DND-41 (cell line): ENCODE measurements at regions not wholly inside any gene's neighbourhood (a gene's known extent, or its start where the extent isn't known, plus 50 kb on each side); places are given as distances from the start of the nearest gene placed in this dataset.

Experiments
- ATAC-seq: fragments of 200-7000 bp; cut with Tn5 transposase; 3 replicates; pipeline ENCODE4 v1.9.1; 2021; ENCODE audit warnings: low read depth; ENCODE audit not compliant: insufficient read depth
- DNase-seq: peaks from one replicate; pipeline ENCODE4 v3.0.0-alpha.2; 2020
- H2AFZ ChIP-seq: 2 replicates; pipeline ENCODE4 v1.6.0; 2012; ENCODE audit warnings: low read depth, low read length
- H3K27ac ChIP-seq: 2 replicates; pipeline ENCODE4 v1.5.1; 2012; ENCODE audit warnings: low read length, inconsistent platforms
- H3K27me3 ChIP-seq: fragments of 200-600 bp; sonication (generic); 2 replicates; pipeline ENCODE4 v1.6.0; 2012; ENCODE audit warnings: low read length, mild to moderate bottlenecking, inconsistent platforms; ENCODE audit not compliant: insufficient read depth, poor library complexity
- H3K36me3 ChIP-seq: 2 replicates; pipeline ENCODE4 v1.5.1; 2012; ENCODE audit warnings: low read length, inconsistent platforms; ENCODE audit not compliant: insufficient read depth
- H3K4me1 ChIP-seq: 2 replicates; pipeline ENCODE4 v1.5.1; 2012; ENCODE audit warnings: mild to moderate bottlenecking, low read length; ENCODE audit not compliant: insufficient read depth
- H3K4me2 ChIP-seq: 2 replicates; pipeline ENCODE4 v1.6.0; 2012; ENCODE audit warnings: mild to moderate bottlenecking, moderate library complexity, low read length, inconsistent platforms; ENCODE audit not compliant: insufficient read depth
- H3K4me3 ChIP-seq, 2 experiments: fragments of 200-600 bp in 1 of 2; shearing (Covaris generic) in 1 of 2; 2 replicates each; pipeline ENCODE4 v1.5.1; 2012 to 2016; ENCODE audit warnings: inconsistent platforms in 2 of 2, low read length in 2 of 2, mild to moderate bottlenecking in 2 of 2, low read depth in 1 of 2, moderate library complexity in 1 of 2
- H3K79me2 ChIP-seq: 2 replicates; pipeline ENCODE4 v1.6.0; 2012; ENCODE audit warnings: low read length, inconsistent platforms; ENCODE audit not compliant: insufficient read depth
- H3K9ac ChIP-seq: 2 replicates; pipeline ENCODE4 v1.6.0; 2012; ENCODE audit warnings: low read depth, mild to moderate bottlenecking, inconsistent platforms, low read length, moderate library complexity
- H3K9me3 ChIP-seq: 2 replicates; pipeline ENCODE4 v1.5.1; 2012; ENCODE audit warnings: low read length, moderate library complexity, mild to moderate bottlenecking, inconsistent platforms; ENCODE audit not compliant: insufficient read depth, severe bottlenecking
- H4K20me1 ChIP-seq: 2 replicates; pipeline ENCODE4 v1.6.0; 2012; ENCODE audit warnings: low read length; ENCODE audit not compliant: insufficient read depth
- EZH2 ChIP-seq: IDR thresholded peaks from 3 replicates; pipeline ENCODE4 v1.6.1; 2012; ENCODE audit warnings: borderline replicate concordance, low read depth, mild to moderate bottlenecking, moderate library complexity, low read length, inconsistent platforms; ENCODE audit not compliant: severe bottlenecking
- TF ChIP-seq, protein P1 (sequence below): IDR thresholded peaks from 2 replicates; pipeline ENCODE4 v1.5.1; 2012; ENCODE audit warnings: borderline replicate concordance, low read length, moderate library complexity, mild to moderate bottlenecking; ENCODE audit not compliant: poor library complexity, severe bottlenecking; ENCODE audit errors: extremely low read depth

DNA sequence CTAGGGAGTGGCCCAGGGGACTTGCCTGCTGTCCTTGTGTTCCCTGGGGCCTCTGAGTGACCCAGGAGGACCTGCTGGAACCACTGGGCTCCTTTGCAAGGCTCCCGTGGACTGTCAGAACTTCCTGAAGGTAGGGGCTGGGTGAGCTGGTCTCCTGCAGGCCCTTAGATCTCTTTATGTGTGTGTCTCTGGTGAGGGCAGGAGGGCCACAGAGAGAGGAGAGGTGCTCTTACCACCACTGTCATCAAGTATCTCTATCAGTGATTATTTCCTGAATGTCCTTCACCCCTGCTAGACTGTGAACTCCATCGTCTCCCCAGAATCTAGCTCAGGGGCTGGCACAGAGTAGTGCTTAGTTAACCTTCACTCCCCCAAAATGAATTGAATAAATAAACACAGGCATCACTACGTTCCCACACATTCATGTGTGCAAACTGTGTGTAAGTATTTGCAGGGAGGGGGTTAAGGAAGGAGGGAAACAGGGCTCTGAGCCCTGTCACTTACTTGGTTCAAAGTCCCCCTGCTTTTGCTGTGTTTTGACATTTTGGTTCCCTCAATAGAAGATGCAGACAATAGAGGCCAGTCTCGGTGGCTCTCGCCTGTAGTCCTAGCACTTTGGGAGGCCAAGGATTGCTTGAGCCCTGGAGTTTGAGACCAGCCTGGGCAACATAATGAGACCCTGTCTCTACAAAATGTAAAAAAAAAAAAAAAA is 100.8 kb upstream of the HAAO start:
- no peak overlapping the region for H3K4me3 ChIP-seq
- ATAC-seq: no peak
- H3K4me1 ChIP-seq: no peaks in the 10 kb centered on the region

DNA sequence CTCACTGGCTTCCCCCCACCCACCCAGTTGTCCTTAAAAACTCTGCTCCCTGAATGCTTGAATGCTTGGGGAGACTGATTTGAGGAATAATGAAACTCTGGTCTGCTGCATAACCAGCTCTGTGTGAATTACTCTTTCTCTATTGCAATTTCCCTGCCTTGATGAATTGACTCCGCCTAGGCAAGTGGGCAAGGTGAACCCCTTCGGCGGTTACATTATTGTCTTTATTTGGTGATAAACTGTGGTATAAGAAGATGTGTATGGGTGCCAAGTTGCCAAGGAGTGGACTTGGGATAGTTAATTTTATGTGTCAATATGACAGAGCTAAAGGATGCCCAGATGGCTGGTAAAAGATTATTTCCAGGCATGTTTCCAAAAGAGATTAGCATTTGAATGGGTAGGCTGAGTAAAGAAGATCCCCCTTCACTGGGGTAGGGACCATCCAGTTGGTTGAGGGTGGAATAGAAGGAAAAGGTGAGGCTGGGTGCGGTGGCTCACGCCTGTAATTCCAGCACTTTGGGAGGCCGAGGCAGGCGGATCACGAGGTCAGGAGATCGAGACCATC is 98.5 kb upstream of the HAAO start:
- no peak overlapping the region for H3K27ac ChIP-seq
- ATAC-seq: no peak
- H3K27me3 ChIP-seq: no peaks in the 10 kb centered on the region
- no peak overlapping the region for H3K4me3 ChIP-seq
- no peak overlapping the region for H3K9ac ChIP-seq
- no peaks in the 10 kb centered on the region for H3K36me3 ChIP-seq
- H3K4me1 ChIP-seq: no peaks in the 10 kb centered on the region
- H3K79me2 ChIP-seq: no peaks in the 10 kb centered on the region
- no peak overlapping the region for H2AFZ ChIP-seq
- H3K4me2 ChIP-seq: no peak overlapping the region
- peaks cover 6% of the 10 kb centered on the region for H3K9me3 ChIP-seq
- no peak for DNase-seq
- no peaks in the 10 kb centered on the region for H4K20me1 ChIP-seq
- no peak for TF ChIP-seq EZH2
- TF ChIP-seq, protein P1, sequence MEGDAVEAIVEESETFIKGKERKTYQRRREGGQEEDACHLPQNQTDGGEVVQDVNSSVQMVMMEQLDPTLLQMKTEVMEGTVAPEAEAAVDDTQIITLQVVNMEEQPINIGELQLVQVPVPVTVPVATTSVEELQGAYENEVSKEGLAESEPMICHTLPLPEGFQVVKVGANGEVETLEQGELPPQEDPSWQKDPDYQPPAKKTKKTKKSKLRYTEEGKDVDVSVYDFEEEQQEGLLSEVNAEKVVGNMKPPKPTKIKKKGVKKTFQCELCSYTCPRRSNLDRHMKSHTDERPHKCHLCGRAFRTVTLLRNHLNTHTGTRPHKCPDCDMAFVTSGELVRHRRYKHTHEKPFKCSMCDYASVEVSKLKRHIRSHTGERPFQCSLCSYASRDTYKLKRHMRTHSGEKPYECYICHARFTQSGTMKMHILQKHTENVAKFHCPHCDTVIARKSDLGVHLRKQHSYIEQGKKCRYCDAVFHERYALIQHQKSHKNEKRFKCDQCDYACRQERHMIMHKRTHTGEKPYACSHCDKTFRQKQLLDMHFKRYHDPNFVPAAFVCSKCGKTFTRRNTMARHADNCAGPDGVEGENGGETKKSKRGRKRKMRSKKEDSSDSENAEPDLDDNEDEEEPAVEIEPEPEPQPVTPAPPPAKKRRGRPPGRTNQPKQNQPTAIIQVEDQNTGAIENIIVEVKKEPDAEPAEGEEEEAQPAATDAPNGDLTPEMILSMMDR: no peak

More for the DNA sequence above, 100.8 kb upstream of the HAAO start:
- Histone ChIP-seq H3K9me3 (peaks cover 6% of the 10 kb centered on the region), H4K20me1 (no peaks in the 10 kb centered on the region), H3K4me2 (no peak overlapping the region), H3K27me3 (no peaks in the 10 kb centered on the region), H3K9ac (no peak overlapping the region), H2AFZ (no peak overlapping the region), H3K27ac (no peak overlapping the region), H3K36me3 (no peaks in the 10 kb centered on the region), H3K79me2 (no peaks in the 10 kb centered on the region)
- no peak for DNase-seq
- no peak for TF ChIP-seq EZH2
- TF ChIP-seq, protein P1: no peak

- no peak for DNase-seq
These were observed 96.2 kb upstream of the HAAO start for GRCh38 chr2:42888321-42889245.

More at GRCh38 chr2:42888321-42889245, 96.2 kb upstream of the HAAO start:
- Histone ChIP-seq H3K9ac (no peak overlapping the region), H3K27me3 (no peaks in the 10 kb centered on the region), H3K36me3 (no peaks in the 10 kb centered on the region), H3K9me3 (peaks cover 6% of the 10 kb centered on the region), H3K27ac (no peak overlapping the region), H3K4me3 (no peak overlapping the region), H3K4me1 (no peaks in the 10 kb centered on the region), H3K79me2 (no peaks in the 10 kb centered on the region), H2AFZ (no peak overlapping the region), H3K4me2 (no peak overlapping the region), H4K20me1 (no peaks in the 10 kb centered on the region)
- TF ChIP-seq, protein P1: no peak
- no peak for TF ChIP-seq EZH2
- ATAC-seq: no peak
